ENCODE measurements at regions not wholly inside any gene's neighbourhood (a gene's known extent, or its start where the extent isn't known, plus 50 kb on each side); places are given as distances from the start of the nearest gene placed in this dataset.

GRCh38 chr3:159829539-159830227, 159.0 kb upstream of the IL12A start:
- Histone ChIP-seq H3K4me3 (ENCODE audit: low read length) (no peak overlapping the region), H3K9me3 (ENCODE audit: low read length) (no peaks in the 10 kb centered on the region), H3K79me2 (replicated peaks; ENCODE audit: insufficient read depth, low read length) (no peaks in the 10 kb centered on the region), H3F3A (ENCODE audit: insufficient read depth, low read length, poor library complexity, severe bottlenecking) (no peaks in the 10 kb centered on the region), H3K4me2 (ENCODE audit: low read length) (no peak overlapping the region), H4K20me1 (ENCODE audit: insufficient read depth) (no peaks in the 10 kb centered on the region), H3K27me3 (ENCODE audit: insufficient read depth, low read depth, low read length) (no peaks in the 10 kb centered on the region), H3K9me2 (ENCODE audit: insufficient read depth, low read length) (no peaks in the 10 kb centered on the region), H3K9ac (ENCODE audit: low read length) (no peak overlapping the region), H3K36me3 (ENCODE audit: insufficient read depth, low read length) (no peaks in the 10 kb centered on the region), H2AFZ (ENCODE audit: low read depth, low read length) (no peak overlapping the region), H3K27ac (ENCODE audit: low read length) (no peak overlapping the region)
- TF ChIP-seq CTCF (IDR thresholded peaks at IDR 0.05; ENCODE audit: poor library complexity, severe bottlenecking) (no peak), EZH2 (IDR thresholded peaks at IDR 0.05; ENCODE audit: borderline replicate concordance, insufficient read depth, low read length, poor library complexity, severe bottlenecking) (no peak), EP300 (conservative IDR thresholded peaks at IDR 0.05; ENCODE audit: poor library complexity, severe bottlenecking) (no peak), MXI1 (conservative IDR thresholded peaks at IDR 0.05; ENCODE audit: poor library complexity, severe bottlenecking) (no peak), RAD21 (conservative IDR thresholded peaks at IDR 0.05) (no peak), POLR2AphosphoS5 (IDR thresholded peaks at IDR 0.05) (no peak), REST (IDR thresholded peaks at IDR 0.05; ENCODE audit: borderline replicate concordance) (no peak), TAF1 (IDR thresholded peaks at IDR 0.05; ENCODE audit: low read depth) (no peak), SMC3 (conservative IDR thresholded peaks at IDR 0.05; ENCODE audit: poor library complexity) (no peak)

- H2AFZ ChIP-seq (ENCODE audit: low read depth, low read length), result no peak overlapping the region
- no peak overlapping the region for H3K4me3 ChIP-seq (ENCODE audit: low read length)
- no peak overlapping the region for H3K4me2 ChIP-seq (ENCODE audit: low read length)
- no peaks in the 10 kb centered on the region for H3K27me3 ChIP-seq (ENCODE audit: insufficient read depth, low read depth, low read length)
- no peaks in the 10 kb centered on the region for H3K79me2 ChIP-seq (replicated peaks; ENCODE audit: insufficient read depth, low read length)
- no peaks in the 10 kb centered on the region for H3K9me3 ChIP-seq (ENCODE audit: low read length)
- no peaks in the 10 kb centered on the region for H3K36me3 ChIP-seq (ENCODE audit: insufficient read depth, low read length)
- H4K20me1 ChIP-seq (ENCODE audit: insufficient read depth), result no peaks in the 10 kb centered on the region
- H3K9me2 ChIP-seq (ENCODE audit: insufficient read depth, low read length), result no peaks in the 10 kb centered on the region
- H3F3A ChIP-seq (ENCODE audit: insufficient read depth, low read length, poor library complexity, severe bottlenecking), result no peaks in the 10 kb centered on the region
- no peak overlapping the region for H3K9ac ChIP-seq (ENCODE audit: low read length)
- no peak overlapping the region for H3K27ac ChIP-seq (ENCODE audit: low read length)
- no peak for TF ChIP-seq EP300 (conservative IDR thresholded peaks at IDR 0.05; ENCODE audit: poor library complexity, severe bottlenecking)
- no peak for TF ChIP-seq REST (IDR thresholded peaks at IDR 0.05; ENCODE audit: borderline replicate concordance)
- no peak for TF ChIP-seq MXI1 (conservative IDR thresholded peaks at IDR 0.05; ENCODE audit: poor library complexity, severe bottlenecking)
- no peak for TF ChIP-seq TAF1 (IDR thresholded peaks at IDR 0.05; ENCODE audit: low read depth)
- no peak for TF ChIP-seq CTCF (IDR thresholded peaks at IDR 0.05; ENCODE audit: poor library complexity, severe bottlenecking)
- TF ChIP-seq EZH2 (IDR thresholded peaks at IDR 0.05; ENCODE audit: borderline replicate concordance, insufficient read depth, low read length, poor library complexity, severe bottlenecking), result no peak
- no peak for TF ChIP-seq SMC3 (conservative IDR thresholded peaks at IDR 0.05; ENCODE audit: poor library complexity)
- TF ChIP-seq RAD21 (conservative IDR thresholded peaks at IDR 0.05), result no peak
- TF ChIP-seq POLR2AphosphoS5 (IDR thresholded peaks at IDR 0.05), result no peak
Measured at GRCh38 chr3:159830523-159831154, 158.0 kb upstream of the IL12A start.

Data from neural cell (in vitro differentiated cells).